ENCODE measurements at regions not wholly inside any gene's neighbourhood (a gene's known extent, or its start where the extent isn't known, plus 50 kb on each side); places are given as distances from the start of the nearest gene placed in this dataset.

DNA sequence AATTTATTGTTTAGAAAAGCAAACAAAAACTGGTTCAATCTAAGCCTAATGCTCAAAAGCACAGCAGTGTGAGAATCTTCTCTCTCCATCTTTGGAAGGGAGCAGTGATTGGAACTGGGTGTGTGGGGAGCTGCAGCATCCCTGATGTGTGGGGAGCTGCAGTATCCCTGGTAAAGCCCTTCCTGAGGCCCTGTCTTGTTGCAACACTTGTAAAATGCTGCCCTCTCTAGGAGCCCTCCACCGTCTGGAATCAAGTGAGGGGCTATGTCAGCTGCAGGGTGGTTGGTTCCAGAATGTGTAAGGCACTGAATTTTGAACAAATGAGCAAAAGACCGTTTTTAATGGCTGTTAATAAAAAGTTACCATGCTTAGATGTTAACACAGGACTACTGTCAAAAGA, 147.7 kb upstream of the RAB12 start:
- TF ChIP-seq, protein P1, sequence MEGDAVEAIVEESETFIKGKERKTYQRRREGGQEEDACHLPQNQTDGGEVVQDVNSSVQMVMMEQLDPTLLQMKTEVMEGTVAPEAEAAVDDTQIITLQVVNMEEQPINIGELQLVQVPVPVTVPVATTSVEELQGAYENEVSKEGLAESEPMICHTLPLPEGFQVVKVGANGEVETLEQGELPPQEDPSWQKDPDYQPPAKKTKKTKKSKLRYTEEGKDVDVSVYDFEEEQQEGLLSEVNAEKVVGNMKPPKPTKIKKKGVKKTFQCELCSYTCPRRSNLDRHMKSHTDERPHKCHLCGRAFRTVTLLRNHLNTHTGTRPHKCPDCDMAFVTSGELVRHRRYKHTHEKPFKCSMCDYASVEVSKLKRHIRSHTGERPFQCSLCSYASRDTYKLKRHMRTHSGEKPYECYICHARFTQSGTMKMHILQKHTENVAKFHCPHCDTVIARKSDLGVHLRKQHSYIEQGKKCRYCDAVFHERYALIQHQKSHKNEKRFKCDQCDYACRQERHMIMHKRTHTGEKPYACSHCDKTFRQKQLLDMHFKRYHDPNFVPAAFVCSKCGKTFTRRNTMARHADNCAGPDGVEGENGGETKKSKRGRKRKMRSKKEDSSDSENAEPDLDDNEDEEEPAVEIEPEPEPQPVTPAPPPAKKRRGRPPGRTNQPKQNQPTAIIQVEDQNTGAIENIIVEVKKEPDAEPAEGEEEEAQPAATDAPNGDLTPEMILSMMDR (IDR thresholded peaks at IDR 0.05; ENCODE audit: low read depth, low read length, missing input control) = no peak
- no peak for TF ChIP-seq YY1 (IDR thresholded peaks at IDR 0.05)
- TF ChIP-seq FOXA1 (IDR thresholded peaks at IDR 0.05) = no peak
- no peak for TF ChIP-seq SP1 (IDR thresholded peaks at IDR 0.05)
- TF ChIP-seq, protein P2, sequence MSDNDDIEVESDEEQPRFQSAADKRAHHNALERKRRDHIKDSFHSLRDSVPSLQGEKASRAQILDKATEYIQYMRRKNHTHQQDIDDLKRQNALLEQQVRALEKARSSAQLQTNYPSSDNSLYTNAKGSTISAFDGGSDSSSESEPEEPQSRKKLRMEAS (IDR thresholded peaks at IDR 0.05) = no peak
- TF ChIP-seq, protein P3, sequence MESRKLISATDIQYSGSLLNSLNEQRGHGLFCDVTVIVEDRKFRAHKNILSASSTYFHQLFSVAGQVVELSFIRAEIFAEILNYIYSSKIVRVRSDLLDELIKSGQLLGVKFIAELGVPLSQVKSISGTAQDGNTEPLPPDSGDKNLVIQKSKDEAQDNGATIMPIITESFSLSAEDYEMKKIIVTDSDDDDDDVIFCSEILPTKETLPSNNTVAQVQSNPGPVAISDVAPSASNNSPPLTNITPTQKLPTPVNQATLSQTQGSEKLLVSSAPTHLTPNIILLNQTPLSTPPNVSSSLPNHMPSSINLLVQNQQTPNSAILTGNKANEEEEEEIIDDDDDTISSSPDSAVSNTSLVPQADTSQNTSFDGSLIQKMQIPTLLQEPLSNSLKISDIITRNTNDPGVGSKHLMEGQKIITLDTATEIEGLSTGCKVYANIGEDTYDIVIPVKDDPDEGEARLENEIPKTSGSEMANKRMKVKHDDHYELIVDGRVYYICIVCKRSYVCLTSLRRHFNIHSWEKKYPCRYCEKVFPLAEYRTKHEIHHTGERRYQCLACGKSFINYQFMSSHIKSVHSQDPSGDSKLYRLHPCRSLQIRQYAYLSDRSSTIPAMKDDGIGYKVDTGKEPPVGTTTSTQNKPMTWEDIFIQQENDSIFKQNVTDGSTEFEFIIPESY (IDR thresholded peaks at IDR 0.05) = no peak
- TF ChIP-seq JUND (IDR thresholded peaks at IDR 0.05) = no peak

Measured in liver (tissue), 3 donors.